Lower leg skin (tissue), 3 donors: ENCODE measurements at regions not wholly inside any gene's neighbourhood (a gene's known extent, or its start where the extent isn't known, plus 50 kb on each side); places are given as distances from the start of the nearest gene placed in this dataset.

Source experiments
- CTCF ChIP-seq, 3 donors: fragments of 450-650 bp; IDR thresholded peaks; one replicate each; pipeline ENCODE4 v1.5.1; 2016; ENCODE audit warnings: antibody characterized with exemption in 3 of 3, mild to moderate bottlenecking in 3 of 3, moderate library complexity in 2 of 3
- POLR2A ChIP-seq, 2 donors: fragments of 450-650 bp; IDR thresholded peaks; one replicate each; pipeline ENCODE4 v1.6.1; 2016 to 2017; ENCODE audit warnings: antibody characterized with exemption in 2 of 2, mild to moderate bottlenecking in 1 of 2, moderate library complexity in 1 of 2

GRCh38 chr2:188130317-188130716 lies 161.4 kb upstream of the GULP1 start:
- TF ChIP-seq CTCF (IDR thresholded peaks at IDR 0.05): no peak
- TF ChIP-seq POLR2A (IDR thresholded peaks at IDR 0.05): no peak
